ENCODE measurements at regions not wholly inside any gene's neighbourhood (a gene's known extent, or its start where the extent isn't known, plus 50 kb on each side); places are given as distances from the start of the nearest gene placed in this dataset.
"Not testable (repeated sequence)": the region's sequence is repeated elsewhere in the genome, so short reads cannot be mapped to it uniquely, and the experiment has no call there.

GRCh38 chr5:94102849-94103248, 361.4 kb upstream of the POU5F2 start:
- no peaks in the 10 kb centered on the region for H3K27me3 Mint-ChIP-seq
- ATAC-seq: no peak
- H3K9me3 Mint-ChIP-seq: peaks cover 37 to 45% of the 10 kb centered on the region in 2 donors
- no peak overlapping the region for H3K27ac Mint-ChIP-seq
- DNase-seq: no peak
- peaks cover 53% of the 10 kb centered on the region for H3K4me1 Mint-ChIP-seq
- H3K4me3 Mint-ChIP-seq: peak overlapping the region in 1 of 2 donors; percentile 10

- not testable (repeated sequence) for H3K27ac Mint-ChIP-seq, DNase-seq, H3K4me3 Mint-ChIP-seq, ATAC-seq, H3K27me3 Mint-ChIP-seq
- Mint-ChIP-seq H3K4me1 (peaks cover 45% of the 10 kb centered on the region), H3K9me3 (peaks cover 30 to 46% of the 10 kb centered on the region in 2 donors)
Measured at GRCh38 chr5:94097384-94097783, 356.0 kb upstream of the POU5F2 start.

DNA sequence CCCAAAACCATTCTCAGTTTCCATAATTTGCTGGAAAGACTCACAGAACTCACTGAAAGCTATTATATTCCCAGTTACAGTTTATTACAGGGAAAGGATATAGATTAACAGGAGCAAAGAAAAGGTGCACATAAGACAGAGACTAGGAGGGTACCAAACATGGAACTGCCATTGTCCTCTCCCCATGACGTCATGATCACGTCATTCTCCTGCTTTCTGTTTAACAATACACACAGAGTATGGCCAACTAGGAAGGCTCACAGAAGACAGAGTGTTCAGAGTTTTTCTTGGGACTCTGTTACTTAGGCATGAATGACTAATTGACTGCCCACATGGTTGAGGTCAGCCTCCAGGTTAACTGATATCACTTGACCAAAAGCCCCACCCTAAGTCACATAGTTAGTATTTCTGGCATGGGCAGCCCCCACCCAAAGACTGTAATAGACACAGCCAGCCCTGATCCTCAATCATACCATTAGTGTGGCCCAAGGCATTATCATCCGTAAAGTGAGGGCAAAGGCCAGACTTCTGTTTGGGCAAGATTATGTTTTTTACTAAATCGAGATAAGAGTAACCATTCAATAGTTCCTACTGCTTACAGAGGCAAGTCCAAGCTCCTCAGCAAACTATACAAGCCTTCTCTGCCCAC, 353.5 kb upstream of the POU5F2 start:
- Mint-ChIP-seq H3K27ac (no peak overlapping the region), H3K9me3 (peaks cover 24 to 41% of the 10 kb centered on the region in 2 donors), H3K4me1 (peaks cover 36% of the 10 kb centered on the region), H3K4me3 (no peak overlapping the region), H3K27me3 (no peaks in the 10 kb centered on the region)
- DNase-seq: no peak
- no peak for ATAC-seq

GRCh38 chr5:94093300-94093699, 351.9 kb upstream of the POU5F2 start:
- Mint-ChIP-seq H3K27me3 (no peaks in the 10 kb centered on the region), H3K9me3 (peaks cover 18 to 31% of the 10 kb centered on the region in 2 donors), H3K4me3 (no peak overlapping the region), H3K4me1 (peaks cover 31% of the 10 kb centered on the region), H3K27ac (no peak overlapping the region)
- DNase-seq (no peak), ATAC-seq (no peak)

DNA sequence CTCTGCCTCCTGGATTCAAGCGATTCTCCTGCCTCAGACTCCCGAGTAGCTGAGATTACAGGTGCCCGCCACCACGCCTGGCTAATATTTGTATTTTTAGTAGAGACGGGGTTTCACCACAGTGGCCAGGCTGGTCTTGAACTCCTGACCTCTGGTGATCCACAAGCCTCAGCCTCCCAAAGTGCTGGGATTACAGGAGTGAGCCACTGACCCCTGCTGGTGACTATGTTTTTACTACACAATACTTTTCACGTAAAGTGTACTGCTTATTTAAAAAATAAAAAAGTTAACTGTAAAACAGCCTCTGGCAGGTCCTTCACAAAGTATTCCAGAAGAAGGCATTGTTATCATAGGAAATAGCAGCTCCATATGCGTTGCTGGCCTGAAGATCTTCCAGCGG, 345.2 kb upstream of the POU5F2 start:
- not testable (repeated sequence) for H3K4me3 Mint-ChIP-seq, DNase-seq, H3K9me3 Mint-ChIP-seq, ATAC-seq, H3K27ac Mint-ChIP-seq, H3K27me3 Mint-ChIP-seq
- peaks cover 12% of the 10 kb centered on the region for H3K4me1 Mint-ChIP-seq

DNA sequence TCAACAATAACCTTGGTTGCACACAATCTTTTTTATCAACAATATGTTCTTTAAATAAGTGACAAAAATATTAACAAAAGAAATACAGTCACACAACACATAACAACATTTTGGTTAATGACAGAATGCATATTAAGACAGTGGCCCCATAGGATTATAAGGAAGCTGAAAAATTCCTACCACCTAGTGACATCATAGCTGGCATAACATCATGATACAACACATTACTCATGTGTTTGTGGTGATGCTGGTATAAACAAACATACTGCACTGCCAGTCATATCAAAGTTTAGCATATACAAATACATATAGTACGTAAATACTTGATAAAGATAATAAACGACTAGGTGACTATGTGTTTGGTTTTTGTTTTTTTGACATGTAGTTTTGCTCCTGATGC, 344.8 kb upstream of the POU5F2 start:
- H3K27ac Mint-ChIP-seq: no peak overlapping the region
- ATAC-seq: no peak
- peaks cover 0 to 8% of the 10 kb centered on the region in 2 donors for H3K9me3 Mint-ChIP-seq
- no peaks in the 10 kb centered on the region for H3K27me3 Mint-ChIP-seq
- DNase-seq: no peak
- H3K4me3 Mint-ChIP-seq: no peak overlapping the region
- H3K4me1 Mint-ChIP-seq: peaks cover 16% of the 10 kb centered on the region

GRCh38 chr5:94082405-94082804, 341.0 kb upstream of the POU5F2 start:
- Mint-ChIP-seq H3K27me3 (no peaks in the 10 kb centered on the region), H3K9me3 (peaks cover 0 to 8% of the 10 kb centered on the region in 2 donors), H3K4me3 (no peak overlapping the region), H3K27ac (no peak overlapping the region), H3K4me1 (peaks cover 8% of the 10 kb centered on the region)
- ATAC-seq (no peak), DNase-seq (no peak)

GRCh38 chr5:94081088-94081487, 339.7 kb upstream of the POU5F2 start:
- H3K4me1 Mint-ChIP-seq: peaks cover 8% of the 10 kb centered on the region
- H3K27ac Mint-ChIP-seq: no peak overlapping the region
- no peak for ATAC-seq
- H3K9me3 Mint-ChIP-seq: peaks cover 0 to 8% of the 10 kb centered on the region in 2 donors
- H3K27me3 Mint-ChIP-seq: no peaks in the 10 kb centered on the region
- no peak for DNase-seq
- H3K4me3 Mint-ChIP-seq: no peak overlapping the region

GRCh38 chr5:94080390-94080789, 339.0 kb upstream of the POU5F2 start:
- H3K4me3 Mint-ChIP-seq: no peak overlapping the region
- no peak overlapping the region for H3K27ac Mint-ChIP-seq
- no peaks in the 10 kb centered on the region for H3K27me3 Mint-ChIP-seq
- H3K9me3 Mint-ChIP-seq: peaks cover 0 to 2% of the 10 kb centered on the region in 2 donors
- DNase-seq (no peak), ATAC-seq (no peak)
- H3K4me1 Mint-ChIP-seq: peaks cover 8% of the 10 kb centered on the region

DNA sequence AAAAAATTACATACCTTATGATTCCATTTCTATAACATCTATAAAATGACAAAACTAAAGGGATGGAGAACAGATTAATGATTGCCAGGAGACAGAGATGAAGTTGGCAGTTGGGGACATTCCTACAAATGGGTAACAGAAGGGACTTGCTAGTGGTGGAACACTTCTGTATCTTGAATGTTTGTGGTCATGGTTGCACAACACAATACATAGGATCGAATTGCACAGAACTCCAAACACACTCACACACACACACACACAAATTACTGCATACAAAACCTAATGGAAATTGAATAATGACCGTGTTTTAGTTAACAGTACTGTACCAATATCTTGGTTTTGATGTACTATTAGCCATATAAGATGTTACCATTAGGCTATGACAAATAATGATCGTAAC, 330.7 kb upstream of the POU5F2 start:
- ATAC-seq (no peak), DNase-seq (no peak)
- H3K27me3 Mint-ChIP-seq: no peaks in the 10 kb centered on the region
- H3K9me3 Mint-ChIP-seq: peaks cover 13 to 23% of the 10 kb centered on the region in 2 donors
- no peak overlapping the region for H3K4me3 Mint-ChIP-seq
- H3K4me1 Mint-ChIP-seq: peaks cover 15% of the 10 kb centered on the region
- no peak overlapping the region for H3K27ac Mint-ChIP-seq

- no peak for DNase-seq
- no peak overlapping the region for H3K4me3 Mint-ChIP-seq
- no peaks in the 10 kb centered on the region for H3K27me3 Mint-ChIP-seq
- no peak overlapping the region for H3K27ac Mint-ChIP-seq
- H3K9me3 Mint-ChIP-seq: peaks cover 56 to 76% of the 10 kb centered on the region in 2 donors
- peaks cover 27% of the 10 kb centered on the region for H3K4me1 Mint-ChIP-seq
- no peak for ATAC-seq
Measured at GRCh38 chr5:94066437-94067207, 325.2 kb upstream of the POU5F2 start.

- Mint-ChIP-seq H3K9me3 (peaks cover 48 to 67% of the 10 kb centered on the region in 2 donors), H3K4me1 (peaks cover 19% of the 10 kb centered on the region), H3K27me3 (no peaks in the 10 kb centered on the region), H3K27ac (no peak overlapping the region), H3K4me3 (no peak overlapping the region)
- ATAC-seq (no peak), DNase-seq (no peak)
Measured at GRCh38 chr5:94064025-94064424, 322.6 kb upstream of the POU5F2 start.

- no peak overlapping the region for H3K4me3 Mint-ChIP-seq
- H3K27me3 Mint-ChIP-seq: no peaks in the 10 kb centered on the region
- peaks cover 6 to 8% of the 10 kb centered on the region in 2 donors for H3K9me3 Mint-ChIP-seq
- no peak for ATAC-seq
- H3K4me1 Mint-ChIP-seq: peaks cover 31% of the 10 kb centered on the region
- no peak overlapping the region for H3K27ac Mint-ChIP-seq
- DNase-seq: no peak
Measured at GRCh38 chr5:94057655-94058054, 316.3 kb upstream of the POU5F2 start.

DNA sequence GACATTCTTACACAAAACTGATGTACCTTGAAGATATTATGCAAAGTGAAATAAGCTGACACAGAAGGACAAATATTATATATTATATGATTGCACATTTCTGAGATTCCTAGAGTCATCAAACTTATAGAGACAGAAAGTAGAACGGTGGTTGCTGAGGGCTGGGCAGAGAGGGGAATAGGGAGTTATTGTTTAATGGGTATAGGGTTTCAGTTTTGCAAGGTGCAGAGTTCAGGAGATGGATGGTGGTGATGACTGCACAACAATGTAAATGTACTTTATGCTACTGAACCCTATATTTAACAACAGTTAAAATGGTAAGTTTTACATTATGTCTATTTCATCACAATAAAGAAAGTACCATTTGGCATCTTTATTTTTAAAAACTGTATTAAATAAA, 315.8 kb upstream of the POU5F2 start:
- H3K4me3 Mint-ChIP-seq: no peak overlapping the region
- no peak overlapping the region for H3K27ac Mint-ChIP-seq
- no peaks in the 10 kb centered on the region for H3K27me3 Mint-ChIP-seq
- DNase-seq (no peak), ATAC-seq (no peak)
- peaks cover 26% of the 10 kb centered on the region for H3K4me1 Mint-ChIP-seq
- peaks cover 4% of the 10 kb centered on the region in 2 donors for H3K9me3 Mint-ChIP-seq

DNA sequence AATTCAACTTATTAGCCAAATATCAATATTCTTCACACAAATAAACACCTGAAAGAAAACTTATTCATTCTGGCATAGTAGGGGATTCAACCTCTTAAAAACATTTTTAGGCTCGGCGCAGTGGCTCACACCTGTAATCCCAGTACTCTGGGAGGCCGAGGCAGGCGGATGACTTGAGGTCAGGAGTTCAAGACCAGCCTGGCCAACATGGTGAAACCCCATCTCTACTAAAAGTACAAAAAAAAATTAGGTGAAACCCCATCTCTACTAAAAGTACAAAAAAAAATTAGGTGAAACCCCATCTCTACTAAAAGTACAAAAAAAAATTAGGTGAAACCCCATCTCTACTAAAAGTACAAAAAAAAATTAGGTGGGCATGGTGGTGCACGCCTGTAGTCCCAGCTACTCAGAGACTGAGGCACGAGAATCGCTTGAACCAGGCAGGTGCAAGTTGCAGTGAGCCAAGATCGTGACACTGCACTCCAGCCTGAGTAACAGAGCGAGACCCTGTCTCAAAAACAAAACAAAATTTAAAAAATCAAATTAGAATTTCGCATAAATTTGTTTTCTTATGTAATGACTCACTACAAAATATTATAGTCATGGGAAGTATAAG, 308.0 kb upstream of the POU5F2 start:
- DNase-seq, H3K4me3 Mint-ChIP-seq, H3K27me3 Mint-ChIP-seq, H3K9me3 Mint-ChIP-seq, H3K27ac Mint-ChIP-seq, H3K4me1 Mint-ChIP-seq, ATAC-seq: not testable (repeated sequence)
